Neural progenitor cell (in vitro differentiated cells): ENCODE measurements at regions not wholly inside any gene's neighbourhood (a gene's known extent, or its start where the extent isn't known, plus 50 kb on each side); places are given as distances from the start of the nearest gene placed in this dataset.

Experiments
- CTCF ChIP-seq: fragments of 200-600 bp; sonication (generic); IDR thresholded peaks from 2 replicates; pipeline ENCODE4 v1.5.1; 2017; ENCODE audit warnings: antibody characterized with exemption, mild to moderate bottlenecking
- EZH2 ChIP-seq: fragments of 200-600 bp; sonication (generic); IDR thresholded peaks from 2 replicates; pipeline ENCODE4 v1.6.1; 2017; ENCODE audit warnings: antibody characterized with exemption, mild to moderate bottlenecking, moderate library complexity
- EZH2phosphoT487 ChIP-seq: fragments of 200-600 bp; sonication (generic); IDR thresholded peaks from 2 replicates; pipeline ENCODE4 v1.6.1; 2017; ENCODE audit warnings: antibody characterized with exemption

- TF ChIP-seq CTCF (no peak), EZH2 (no peak), EZH2phosphoT487 (no peak)
These were observed 422.9 kb upstream of the OR4E1 start for GRCh38 chr14:22096514-22096895.
